Gastroesophageal sphincter (tissue), 3 donors: ENCODE measurements at regions not wholly inside any gene's neighbourhood (a gene's known extent, or its start where the extent isn't known, plus 50 kb on each side); places are given as distances from the start of the nearest gene placed in this dataset.

ENCODE experiments used
- EP300 ChIP-seq: sonication (generic); formaldehyde crosslinking; IDR thresholded peaks from one replicate; pipeline ENCODE4 v1.6.1; 2017; ENCODE audit warnings: antibody characterized with exemption, mild to moderate bottlenecking
- TF ChIP-seq, protein P1 (sequence below), 4 experiments: fragments of 200-600 bp in 2 of 4; fragments of 450-650 bp in 2 of 4; sonication (generic) in 1 of 4; IDR thresholded peaks; one replicate each; pipeline ENCODE4 v1.5.1; 2017 to 2019; ENCODE audit warnings: antibody characterized with exemption in 4 of 4, mild to moderate bottlenecking in 2 of 4, moderate library complexity in 2 of 4

DNA sequence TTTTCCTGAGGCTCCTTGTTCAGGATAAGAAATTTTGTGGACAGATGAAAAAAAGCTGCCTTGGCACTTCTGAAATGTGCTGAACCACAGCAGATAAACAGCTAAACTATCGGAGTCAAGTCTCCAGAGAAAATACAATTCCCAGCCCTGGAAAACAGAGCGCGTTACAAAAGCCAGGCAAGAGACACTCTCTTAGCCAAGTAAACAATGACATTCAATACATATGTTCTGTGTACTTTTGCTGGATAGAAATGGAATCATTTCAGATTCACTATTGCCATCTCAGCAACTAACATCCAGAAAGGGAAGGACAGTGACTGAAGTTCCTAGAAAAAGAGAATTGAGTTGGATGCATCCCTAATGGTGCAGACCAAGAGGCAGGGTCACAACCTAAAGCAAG lies 196.8 kb upstream of the NRSN1 start:
- TF ChIP-seq, protein P1, sequence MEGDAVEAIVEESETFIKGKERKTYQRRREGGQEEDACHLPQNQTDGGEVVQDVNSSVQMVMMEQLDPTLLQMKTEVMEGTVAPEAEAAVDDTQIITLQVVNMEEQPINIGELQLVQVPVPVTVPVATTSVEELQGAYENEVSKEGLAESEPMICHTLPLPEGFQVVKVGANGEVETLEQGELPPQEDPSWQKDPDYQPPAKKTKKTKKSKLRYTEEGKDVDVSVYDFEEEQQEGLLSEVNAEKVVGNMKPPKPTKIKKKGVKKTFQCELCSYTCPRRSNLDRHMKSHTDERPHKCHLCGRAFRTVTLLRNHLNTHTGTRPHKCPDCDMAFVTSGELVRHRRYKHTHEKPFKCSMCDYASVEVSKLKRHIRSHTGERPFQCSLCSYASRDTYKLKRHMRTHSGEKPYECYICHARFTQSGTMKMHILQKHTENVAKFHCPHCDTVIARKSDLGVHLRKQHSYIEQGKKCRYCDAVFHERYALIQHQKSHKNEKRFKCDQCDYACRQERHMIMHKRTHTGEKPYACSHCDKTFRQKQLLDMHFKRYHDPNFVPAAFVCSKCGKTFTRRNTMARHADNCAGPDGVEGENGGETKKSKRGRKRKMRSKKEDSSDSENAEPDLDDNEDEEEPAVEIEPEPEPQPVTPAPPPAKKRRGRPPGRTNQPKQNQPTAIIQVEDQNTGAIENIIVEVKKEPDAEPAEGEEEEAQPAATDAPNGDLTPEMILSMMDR (IDR thresholded peaks at IDR 0.05): no peak
- no peak for TF ChIP-seq EP300
